PC-9 (cell line): ENCODE measurements at regions not wholly inside any gene's neighbourhood (a gene's known extent, or its start where the extent isn't known, plus 50 kb on each side); places are given as distances from the start of the nearest gene placed in this dataset.

ENCODE experiments used
- BruUV-seq: library from RNA; stranded (reverse); fragments of 400-500 nt; replicated peaks from 2 replicates; lab custom pipeline; 2021; lab: Mats Ljungman, UMichigan
- CTCF ChIA-PET: fragments of 300-600 bp; sonication (Branson Sonifier 250); formaldehyde crosslinking; loops from one replicate; lab custom pipeline; 2022; ENCODE audit warnings: antibody characterized with exemption; lab: Charles Lee
- POLR2A ChIA-PET: fragments of 300-600 bp; sonication (Branson Sonifier 250); formaldehyde crosslinking; loops from one replicate; lab custom pipeline; 2022; ENCODE audit warnings: antibody characterized with exemption; ENCODE audit not compliant: unreplicated experiment; lab: Charles Lee
- DNase-seq, 2 experiments: peaks; one replicate each; pipeline versions ENCODE4 v3.0.0 to v3.0.0-alpha.2; 2015 to 2022; ENCODE audit warnings: mixed read lengths in 1 of 2
- H2AFZ ChIP-seq: fragments of 200-600 bp; sonication (generic); 2 replicates; pipeline ENCODE4 v1.8.1; 2017; ENCODE audit warnings: antibody characterized with exemption
- H3F3A ChIP-seq: fragments of 200-600 bp; sonication (generic); 2 replicates; pipeline ENCODE4 v1.8.1; 2017; ENCODE audit warnings: antibody characterized with exemption, mild to moderate bottlenecking, low read depth; ENCODE audit not compliant: insufficient read depth
- H3K27ac ChIP-seq: fragments of 200-600 bp; sonication (generic); 2 replicates; pipeline ENCODE4 v1.6.1; 2016; ENCODE audit warnings: mixed run types
- H3K27me3 ChIP-seq: fragments of 200-600 bp; sonication (generic); 2 replicates; pipeline ENCODE4 v1.6.1; 2016; ENCODE audit warnings: low read depth, mixed run types; ENCODE audit not compliant: insufficient read depth
- H3K36me3 ChIP-seq: fragments of 200-600 bp; sonication (generic); 2 replicates; pipeline ENCODE4 v1.6.1; 2016; ENCODE audit warnings: low read depth, mixed run types
- H3K4me1 ChIP-seq: fragments of 200-600 bp; sonication (generic); replicated peaks from 2 replicates; pipeline ENCODE4 v1.6.1; 2016; ENCODE audit warnings: mixed run types; ENCODE audit not compliant: insufficient read depth
- H3K4me2 ChIP-seq: fragments of 200-600 bp; sonication (generic); 2 replicates; pipeline ENCODE4 v1.6.1; 2017; ENCODE audit warnings: mixed run types
- H3K4me3 ChIP-seq: fragments of 200-600 bp; sonication (generic); 2 replicates; pipeline ENCODE4 v1.6.1; 2016; ENCODE audit warnings: mixed run types
- H3K79me2 ChIP-seq: fragments of 200-600 bp; sonication (generic); 2 replicates; pipeline ENCODE4 v1.6.1; 2017; ENCODE audit warnings: low read depth, mixed run types
- H3K9me2 ChIP-seq: fragments of 200-600 bp; sonication (generic); 2 replicates; pipeline ENCODE4 v1.8.1; 2017; ENCODE audit warnings: mild to moderate bottlenecking; ENCODE audit not compliant: insufficient read depth
- H3K9me3 ChIP-seq: fragments of 200-600 bp; sonication (generic); 2 replicates; pipeline ENCODE4 v1.8.1; 2016; ENCODE audit warnings: low read depth; ENCODE audit not compliant: insufficient read depth
- H4K20me1 ChIP-seq: fragments of 200-600 bp; sonication (generic); 2 replicates; pipeline ENCODE4 v1.8.1; 2017; ENCODE audit not compliant: insufficient read depth
- CTCF ChIP-seq: fragments of 200-600 bp; sonication (generic); conservative IDR thresholded peaks from 2 replicates; pipeline ENCODE4 v1.6.1; 2017; ENCODE audit warnings: mixed run types, antibody characterized with exemption, mild to moderate bottlenecking, moderate library complexity
- EZH2 ChIP-seq: fragments of 200-600 bp; sonication (generic); IDR thresholded peaks from 2 replicates; pipeline ENCODE4 v1.8.0; 2017; ENCODE audit warnings: antibody characterized with exemption, low read depth
- intact Hi-C: fragments of 100-400 bp; cut with micrococcal nuclease; formaldehyde crosslinking; loops from one replicate; pipeline ENCODE4 v1.10.0; 2022; ENCODE audit not compliant: unreplicated experiment

GRCh38 chr7:131095346-131095745, 232.3 kb upstream of the MKLN1 start:
- Histone ChIP-seq H3K4me3 (no peak overlapping the region), H3K9me3 (no peaks in the 10 kb centered on the region; the same call in 1 of the 2 replicates), H3K4me2 (no peak overlapping the region), H3F3A (peaks cover 24% of the 10 kb centered on the region; the same call in 1 of the 2 replicates), H3K27me3 (no peaks in the 10 kb centered on the region), H3K36me3 (peaks cover 84% of the 10 kb centered on the region), H3K9me2 (no peaks in the 10 kb centered on the region), H4K20me1 (peaks cover 100% of the 10 kb centered on the region), H2AFZ (no peak overlapping the region), H3K79me2 (peaks cover 100% of the 10 kb centered on the region), H3K27ac (no peak overlapping the region), H3K4me1 (peaks cover 25% of the 10 kb centered on the region)
- no peak for DNase-seq
- no TSS peak for BruUV-seq
- intact Hi-C loops: loop anchor here (1.0 kb wide), 1 partner anchor 9 kb away; no protein-coding TSS in a partner anchor
- ChIA-PET CTCF (no interaction called here), POLR2A (interaction anchor here (0.6 kb wide), 2 partner anchors 205 to 258 kb away, joined by 3 to 7 read pairs; no protein-coding TSS in a partner anchor)
- TF ChIP-seq CTCF (no peak), EZH2 (no peak)

GRCh38 chr7:131096267-131096927, 231.3 kb upstream of the MKLN1 start:
- Histone ChIP-seq H3K4me1 (peaks cover 20% of the 10 kb centered on the region), H4K20me1 (peaks cover 100% of the 10 kb centered on the region), H3F3A (peaks cover 20% of the 10 kb centered on the region; the same call in 1 of the 2 replicates), H3K36me3 (peaks cover 85% of the 10 kb centered on the region), H3K79me2 (peaks cover 100% of the 10 kb centered on the region), H3K9me2 (no peaks in the 10 kb centered on the region), H3K4me3 (no peak overlapping the region), H3K9me3 (no peaks in the 10 kb centered on the region; the same call in 1 of the 2 replicates), H3K27ac (no peak overlapping the region), H3K27me3 (no peaks in the 10 kb centered on the region), H3K4me2 (no peak overlapping the region), H2AFZ (no peak overlapping the region)
- ChIA-PET POLR2A (no interaction called here), CTCF (no interaction called here)
- intact Hi-C loops: no loop called here
- no peak for DNase-seq
- BruUV-seq: no TSS peak
- TF ChIP-seq EZH2 (no peak), CTCF (no peak)

GRCh38 chr7:131097662-131098376, 229.9 kb upstream of the MKLN1 start:
- H4K20me1 ChIP-seq: peaks cover 100% of the 10 kb centered on the region
- no peaks in the 10 kb centered on the region; the same call in 1 of the 2 replicates for H3K9me3 ChIP-seq
- no peak overlapping the region for H3K4me3 ChIP-seq
- no peaks in the 10 kb centered on the region for H3K27me3 ChIP-seq
- no TSS peak for BruUV-seq
- H3F3A ChIP-seq: peaks cover 12% of the 10 kb centered on the region; the same call in 1 of the 2 replicates
- peaks cover 85% of the 10 kb centered on the region for H3K36me3 ChIP-seq
- peaks cover 100% of the 10 kb centered on the region for H3K79me2 ChIP-seq
- H3K4me1 ChIP-seq: peaks cover 6% of the 10 kb centered on the region; the same call in 1 of the 2 replicates
- intact Hi-C loops: no loop called here
- no peak overlapping the region for H3K27ac ChIP-seq
- POLR2A ChIA-PET: no interaction called here
- H2AFZ ChIP-seq: no peak overlapping the region
- DNase-seq: no peak
- no peak for TF ChIP-seq EZH2
- no peak overlapping the region for H3K4me2 ChIP-seq
- no peaks in the 10 kb centered on the region for H3K9me2 ChIP-seq
- CTCF ChIA-PET: no interaction called here
